Type B pancreatic cell (in vitro differentiated cells): ENCODE measurements at regions not wholly inside any gene's neighbourhood (a gene's known extent, or its start where the extent isn't known, plus 50 kb on each side); places are given as distances from the start of the nearest gene placed in this dataset.

ENCODE experiments used
- DNase-seq: peaks from one replicate; pipeline ENCODE4 v3.0.0; 2021; ENCODE audit warnings: mixed read lengths; ENCODE audit not compliant: unreplicated experiment; ENCODE audit errors: extremely low spot score
- H3K27ac Mint-ChIP-seq: 2 replicates; pipeline ENCODE4 v1.8.0; 2021; ENCODE audit warnings: mild to moderate bottlenecking, mixed read lengths
- H3K27me3 Mint-ChIP-seq: 2 replicates; pipeline ENCODE4 v1.8.0; 2021; ENCODE audit warnings: mixed read lengths
- H3K36me3 Mint-ChIP-seq: 2 replicates; pipeline ENCODE4 v1.8.0; 2021; ENCODE audit warnings: mixed read lengths
- H3K4me1 Mint-ChIP-seq: one replicate; pipeline ENCODE4 v1.8.0; 2021; ENCODE audit warnings: mixed read lengths; ENCODE audit not compliant: unreplicated experiment
- H3K4me3 Mint-ChIP-seq: 2 replicates; pipeline ENCODE4 v1.8.0; 2021; ENCODE audit warnings: mild to moderate bottlenecking, mixed read lengths
- H3K9me3 Mint-ChIP-seq: 2 replicates; pipeline ENCODE4 v1.8.0; 2021; ENCODE audit warnings: mixed read lengths
- CTCF ChIP-seq: fragments of 200-600 bp; sonication (generic); conservative IDR thresholded peaks from 2 replicates; pipeline ENCODE4 v1.5.0; 2021; ENCODE audit warnings: antibody characterized with exemption, mild to moderate bottlenecking

GRCh38 chr1:200240656-200241055 lies 169.2 kb downstream of the ZNF281 start:
- Mint-ChIP-seq H3K27me3 (peaks cover 24% of the 10 kb centered on the region), H3K4me3 (no peak overlapping the region), H3K36me3 (peaks cover 4% of the 10 kb centered on the region), H3K4me1 (peaks cover 20% of the 10 kb centered on the region), H3K27ac (no peak overlapping the region), H3K9me3 (no peaks in the 10 kb centered on the region)
- no peak for TF ChIP-seq CTCF
- DNase-seq: no peak

- Mint-ChIP-seq H3K9me3 (no peaks in the 10 kb centered on the region), H3K27me3 (peaks cover 19% of the 10 kb centered on the region), H3K36me3 (peaks cover 4% of the 10 kb centered on the region), H3K4me3 (no peak overlapping the region), H3K4me1 (peaks cover 20% of the 10 kb centered on the region), H3K27ac (no peak overlapping the region)
- no peak for DNase-seq
- no peak for TF ChIP-seq CTCF
Measured at GRCh38 chr1:200238311-200238710, 171.5 kb downstream of the ZNF281 start.

DNA sequence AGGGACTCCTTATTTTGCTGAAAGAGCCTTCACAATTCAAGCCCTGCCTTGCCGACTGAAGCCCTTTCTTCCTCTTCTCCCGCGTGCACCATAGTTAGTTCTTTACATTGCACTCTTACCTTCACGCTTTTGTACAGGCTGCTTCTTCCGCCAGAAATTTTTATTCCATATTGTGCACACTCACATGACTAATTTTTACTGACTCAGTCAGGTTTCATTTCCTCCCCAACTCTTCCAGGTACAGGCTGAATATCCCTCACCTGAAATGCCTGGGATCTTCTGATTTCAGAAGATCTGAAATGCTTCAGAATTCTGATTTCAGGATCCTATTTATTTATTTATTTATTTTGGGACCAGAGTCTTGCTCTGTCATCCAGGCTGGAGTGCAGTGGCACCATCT lies 172.8 kb downstream of the ZNF281 start:
- H3K4me3 Mint-ChIP-seq: no peak overlapping the region
- peaks cover 20% of the 10 kb centered on the region for H3K27me3 Mint-ChIP-seq
- DNase-seq: no peak
- H3K27ac Mint-ChIP-seq: no peak overlapping the region
- peaks cover 8% of the 10 kb centered on the region for H3K4me1 Mint-ChIP-seq
- H3K9me3 Mint-ChIP-seq: no peaks in the 10 kb centered on the region
- no peak for TF ChIP-seq CTCF
- peaks cover 4% of the 10 kb centered on the region for H3K36me3 Mint-ChIP-seq

- Mint-ChIP-seq H3K9me3 (no peaks in the 10 kb centered on the region), H3K4me1 (no peaks in the 10 kb centered on the region), H3K4me3 (no peak overlapping the region), H3K27me3 (peaks cover 22% of the 10 kb centered on the region), H3K36me3 (peaks cover 4% of the 10 kb centered on the region), H3K27ac (no peak overlapping the region)
- no peak for TF ChIP-seq CTCF
- DNase-seq: no peak
Measured at GRCh38 chr1:200234938-200235337, 174.9 kb downstream of the ZNF281 start.

- H3K27me3 Mint-ChIP-seq: peaks cover 29% of the 10 kb centered on the region
- peaks cover 4% of the 10 kb centered on the region for H3K36me3 Mint-ChIP-seq
- peaks cover under 1% of the 10 kb centered on the region for H3K4me1 Mint-ChIP-seq
- H3K9me3 Mint-ChIP-seq: no peaks in the 10 kb centered on the region
- H3K4me3 Mint-ChIP-seq: no peak overlapping the region
- no peak overlapping the region for H3K27ac Mint-ChIP-seq
- TF ChIP-seq CTCF: no peak
- no peak for DNase-seq
Measured at GRCh38 chr1:200233393-200233792, 176.4 kb downstream of the ZNF281 start.

DNA sequence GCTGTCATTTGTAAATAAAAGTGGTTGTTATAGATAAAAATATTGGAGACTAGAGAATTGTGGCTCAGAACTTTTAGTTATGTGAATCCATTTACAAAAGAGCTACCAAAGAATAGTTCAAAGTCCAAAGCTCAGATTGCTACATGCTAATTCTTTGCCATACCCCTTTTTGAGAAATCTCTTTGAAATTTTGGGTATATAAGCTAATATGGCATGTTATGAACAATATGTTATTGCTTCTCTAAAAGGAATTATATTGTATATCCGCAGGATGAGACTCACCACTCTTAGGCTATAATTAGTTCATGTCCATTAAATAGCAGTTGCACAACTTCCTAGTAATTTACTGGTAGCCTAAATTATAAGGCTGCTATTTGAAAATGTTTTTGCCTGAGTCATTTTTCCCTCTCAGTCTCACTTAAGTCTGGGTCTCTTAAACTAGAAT lies 178.0 kb downstream of the ZNF281 start:
- peaks cover 4% of the 10 kb centered on the region for H3K36me3 Mint-ChIP-seq
- H3K27me3 Mint-ChIP-seq: peaks cover 30% of the 10 kb centered on the region
- no peak overlapping the region for H3K4me3 Mint-ChIP-seq
- no peak for DNase-seq
- H3K4me1 Mint-ChIP-seq: peaks cover 11% of the 10 kb centered on the region
- H3K27ac Mint-ChIP-seq: no peak overlapping the region
- TF ChIP-seq CTCF: no peak
- H3K9me3 Mint-ChIP-seq: no peaks in the 10 kb centered on the region
